Activated B cell treated with CpG ODN at 0.5 μM for 24 hours (primary cell): ENCODE measurements at regions not wholly inside any gene's neighbourhood (a gene's known extent, or its start where the extent isn't known, plus 50 kb on each side); places are given as distances from the start of the nearest gene placed in this dataset.

Experiments
- ATAC-seq: fragments of 200-7000 bp; cut with Tn5 transposase; one replicate; pipeline ENCODE4 v1.10.0; 2021; ENCODE audit warnings: low read depth, mild to moderate bottlenecking, moderate library complexity
- CTCF ChIA-PET: fragments of 350-600 bp; sonication (Branson Sonifier 250); formaldehyde crosslinking; loops from one replicate; lab custom pipeline; 2021; ENCODE audit warnings: antibody characterized with exemption; lab: Charles Lee
- POLR2A ChIA-PET: fragments of 350-600 bp; sonication (Branson Sonifier 250); formaldehyde crosslinking; loops from one replicate; lab custom pipeline; 2021; ENCODE audit warnings: antibody characterized with exemption; lab: Charles Lee
- DNase-seq: peaks from one replicate; pipeline ENCODE4 v3.0.0; 2022
- H3K27ac Mint-ChIP-seq: one replicate; pipeline ENCODE4 v1.8.0; 2020; ENCODE audit warnings: mixed read lengths
- H3K27me3 Mint-ChIP-seq: one replicate; pipeline ENCODE4 v1.8.0; 2021; ENCODE audit warnings: mixed read lengths
- H3K36me3 Mint-ChIP-seq: one replicate; pipeline ENCODE4 v1.8.0; 2021; ENCODE audit warnings: low read depth, mixed read lengths
- H3K4me1 Mint-ChIP-seq: one replicate; pipeline ENCODE4 v1.8.0; 2021; ENCODE audit warnings: mixed read lengths
- H3K4me3 Mint-ChIP-seq: one replicate; pipeline ENCODE4 v1.8.0; 2020; ENCODE audit warnings: mild to moderate bottlenecking, mixed read lengths
- H3K9me3 Mint-ChIP-seq: one replicate; pipeline ENCODE4 v1.8.0; 2020; ENCODE audit warnings: mixed read lengths
- intact Hi-C: fragments of 100-400 bp; cut with micrococcal nuclease; formaldehyde crosslinking; loops from one replicate; pipeline ENCODE4 v1.15.1; 2024
- TF ChIP-seq, protein P1 (sequence below): fragments of 200-600 bp; IDR thresholded peaks from one replicate; pipeline ENCODE4 v1.8.0; 2022; ENCODE audit warnings: antibody characterized with exemption, mild to moderate bottlenecking

DNA sequence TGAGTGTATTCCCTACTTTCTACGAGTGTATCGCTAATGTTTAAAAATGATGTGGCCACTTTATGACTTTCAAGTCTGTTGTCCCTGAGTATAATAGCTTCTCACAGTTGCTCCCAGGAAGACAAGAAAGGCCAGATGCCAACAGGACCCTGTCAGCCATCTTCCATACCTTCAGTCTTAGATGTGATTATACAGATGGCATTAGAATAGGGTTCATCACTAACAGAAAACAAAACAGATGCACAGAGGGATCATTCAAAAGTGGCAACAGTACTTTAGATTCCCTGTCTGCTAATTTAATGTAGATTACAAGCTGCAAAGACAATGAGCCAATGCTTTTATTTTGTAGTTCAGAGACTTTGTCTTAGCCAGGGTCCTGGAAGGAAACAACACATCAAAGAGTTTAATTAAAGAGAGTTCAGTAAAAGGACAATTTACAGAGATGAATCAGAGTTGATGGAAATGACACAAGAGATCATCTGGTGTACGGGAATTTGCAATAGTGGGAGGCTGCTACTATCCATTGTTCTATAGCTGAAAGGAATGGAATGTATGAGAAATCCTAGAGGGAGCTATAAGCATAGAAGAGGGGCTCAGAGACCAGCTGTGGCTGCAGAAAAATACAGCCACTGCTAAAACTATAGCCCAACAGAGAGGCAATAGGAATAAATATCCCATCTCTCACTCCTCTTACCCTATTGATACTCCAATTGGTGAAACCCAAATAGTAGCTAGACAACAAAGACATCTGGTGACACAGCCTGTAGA, 393.7 kb upstream of the SMC2 start:
- ATAC-seq (no peak), DNase-seq (no peak)
- H3K27ac Mint-ChIP-seq = no peak overlapping the region
- intact Hi-C loops = no loop called here
- H3K36me3 Mint-ChIP-seq = no peaks in the 10 kb centered on the region
- POLR2A ChIA-PET = no interaction called here
- TF ChIP-seq, protein P1, sequence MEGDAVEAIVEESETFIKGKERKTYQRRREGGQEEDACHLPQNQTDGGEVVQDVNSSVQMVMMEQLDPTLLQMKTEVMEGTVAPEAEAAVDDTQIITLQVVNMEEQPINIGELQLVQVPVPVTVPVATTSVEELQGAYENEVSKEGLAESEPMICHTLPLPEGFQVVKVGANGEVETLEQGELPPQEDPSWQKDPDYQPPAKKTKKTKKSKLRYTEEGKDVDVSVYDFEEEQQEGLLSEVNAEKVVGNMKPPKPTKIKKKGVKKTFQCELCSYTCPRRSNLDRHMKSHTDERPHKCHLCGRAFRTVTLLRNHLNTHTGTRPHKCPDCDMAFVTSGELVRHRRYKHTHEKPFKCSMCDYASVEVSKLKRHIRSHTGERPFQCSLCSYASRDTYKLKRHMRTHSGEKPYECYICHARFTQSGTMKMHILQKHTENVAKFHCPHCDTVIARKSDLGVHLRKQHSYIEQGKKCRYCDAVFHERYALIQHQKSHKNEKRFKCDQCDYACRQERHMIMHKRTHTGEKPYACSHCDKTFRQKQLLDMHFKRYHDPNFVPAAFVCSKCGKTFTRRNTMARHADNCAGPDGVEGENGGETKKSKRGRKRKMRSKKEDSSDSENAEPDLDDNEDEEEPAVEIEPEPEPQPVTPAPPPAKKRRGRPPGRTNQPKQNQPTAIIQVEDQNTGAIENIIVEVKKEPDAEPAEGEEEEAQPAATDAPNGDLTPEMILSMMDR = no peak
- H3K4me1 Mint-ChIP-seq = no peaks in the 10 kb centered on the region
- CTCF ChIA-PET = no interaction called here
- H3K4me3 Mint-ChIP-seq = no peak overlapping the region
- peaks cover 4% of the 10 kb centered on the region for H3K9me3 Mint-ChIP-seq
- H3K27me3 Mint-ChIP-seq = no peaks in the 10 kb centered on the region

DNA sequence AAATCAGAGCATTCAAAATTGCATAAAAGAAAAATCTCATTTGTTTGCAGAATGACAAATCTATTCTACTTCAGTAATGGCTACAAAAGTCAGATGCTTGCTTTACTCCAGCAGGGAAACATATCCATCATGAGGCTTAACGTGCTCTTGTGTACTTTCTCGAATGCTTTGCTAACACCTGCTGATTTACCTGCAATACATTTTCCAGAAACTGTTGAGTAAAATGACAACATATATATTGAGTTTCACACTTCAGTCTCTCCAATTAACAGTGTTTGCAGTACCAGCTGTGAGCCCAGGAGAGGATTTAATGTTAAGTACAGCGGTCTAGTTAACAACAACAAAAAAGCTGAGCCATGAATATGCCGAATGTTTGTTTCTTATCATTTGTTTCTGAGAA, 391.5 kb upstream of the SMC2 start:
- DNase-seq (no peak), ATAC-seq (no peak)
- no peaks in the 10 kb centered on the region for H3K4me1 Mint-ChIP-seq
- ChIA-PET CTCF (no interaction called here), POLR2A (no interaction called here)
- peaks cover 4% of the 10 kb centered on the region for H3K9me3 Mint-ChIP-seq
- TF ChIP-seq, protein P1 = no peak
- intact Hi-C loops = no loop called here
- H3K27ac Mint-ChIP-seq = no peak overlapping the region
- H3K4me3 Mint-ChIP-seq = no peak overlapping the region
- H3K36me3 Mint-ChIP-seq = no peaks in the 10 kb centered on the region
- H3K27me3 Mint-ChIP-seq = no peaks in the 10 kb centered on the region

DNA sequence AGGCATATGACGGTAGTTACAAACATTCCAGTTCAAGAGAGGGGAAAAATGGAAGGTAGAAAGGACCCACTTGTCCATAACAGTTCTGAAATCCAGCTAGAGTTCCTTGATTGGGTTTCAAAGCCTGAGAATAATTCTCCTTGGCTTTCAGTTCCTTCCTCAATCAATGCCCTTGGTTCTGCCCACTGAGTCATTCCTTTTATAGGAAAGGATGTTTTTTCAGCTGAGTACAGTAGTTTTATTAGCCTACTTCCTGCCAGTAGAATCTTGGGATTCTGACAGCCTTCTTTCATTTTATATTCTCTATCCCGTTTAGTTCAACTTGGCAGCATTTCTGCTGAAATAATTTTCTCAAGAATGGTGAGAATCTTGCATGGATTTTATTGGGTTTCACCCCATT, 386.9 kb upstream of the SMC2 start:
- no peak for ATAC-seq
- intact Hi-C loops = no loop called here
- Mint-ChIP-seq H3K9me3 (peaks cover 4% of the 10 kb centered on the region), H3K27me3 (no peaks in the 10 kb centered on the region), H3K4me1 (no peaks in the 10 kb centered on the region), H3K36me3 (no peaks in the 10 kb centered on the region), H3K27ac (no peak overlapping the region), H3K4me3 (no peak overlapping the region)
- ChIA-PET POLR2A (no interaction called here), CTCF (no interaction called here)
- DNase-seq = no peak
- TF ChIP-seq, protein P1 = no peak

DNA sequence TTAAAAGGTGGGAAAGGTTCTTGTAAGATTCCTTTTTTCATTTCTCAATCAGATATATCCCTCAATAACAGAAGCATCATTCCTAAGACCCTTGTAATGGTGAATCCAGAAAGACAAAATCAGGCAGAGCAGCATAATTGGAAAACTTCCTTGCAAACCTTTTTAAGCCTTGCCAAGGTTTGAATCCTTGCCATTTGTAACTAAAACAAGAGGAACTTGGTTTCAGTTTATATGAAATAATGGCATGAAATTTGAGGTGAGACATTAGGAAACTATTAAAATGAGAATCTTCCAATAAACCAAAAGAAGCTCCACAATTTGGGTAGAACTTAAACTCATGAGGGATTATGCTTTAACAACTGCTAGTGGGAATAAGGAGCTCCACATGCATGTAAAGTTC, 384.7 kb upstream of the SMC2 start:
- ChIA-PET POLR2A (no interaction called here), CTCF (no interaction called here)
- TF ChIP-seq, protein P1 = no peak
- Mint-ChIP-seq H3K4me1 (no peaks in the 10 kb centered on the region), H3K27ac (no peak overlapping the region), H3K4me3 (no peak overlapping the region), H3K36me3 (no peaks in the 10 kb centered on the region), H3K9me3 (peaks cover 7% of the 10 kb centered on the region), H3K27me3 (no peaks in the 10 kb centered on the region)
- no peak for DNase-seq
- no peak for ATAC-seq
- intact Hi-C loops = no loop called here

DNA sequence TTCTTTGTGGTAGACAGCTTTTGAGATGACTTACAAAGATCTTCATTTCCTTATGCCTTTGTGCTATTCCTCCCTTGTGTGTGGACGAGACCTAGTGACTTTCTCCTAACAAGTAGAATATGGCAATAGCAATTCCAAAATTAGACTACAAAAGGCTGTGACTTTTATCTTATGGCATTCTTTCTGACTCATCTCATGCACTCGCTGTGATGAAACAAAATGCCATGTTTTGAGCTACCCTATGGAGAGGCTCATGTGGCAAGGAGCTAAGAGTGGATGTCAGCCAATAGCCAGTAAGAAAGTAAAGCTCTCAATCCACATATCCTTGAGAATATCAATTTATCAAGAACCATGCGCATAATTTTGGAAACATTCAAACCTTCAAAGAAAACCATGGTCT, 380.5 kb upstream of the SMC2 start:
- no peak overlapping the region for H3K4me3 Mint-ChIP-seq
- H3K4me1 Mint-ChIP-seq = no peaks in the 10 kb centered on the region
- ChIA-PET CTCF (no interaction called here), POLR2A (no interaction called here)
- no peak overlapping the region for H3K27ac Mint-ChIP-seq
- ATAC-seq = no peak
- intact Hi-C loops = no loop called here
- H3K27me3 Mint-ChIP-seq = no peaks in the 10 kb centered on the region
- TF ChIP-seq, protein P1 = no peak
- DNase-seq = no peak
- peaks cover 7% of the 10 kb centered on the region for H3K9me3 Mint-ChIP-seq
- no peaks in the 10 kb centered on the region for H3K36me3 Mint-ChIP-seq
